Nephron (organoid): ENCODE measurements at regions not wholly inside any gene's neighbourhood (a gene's known extent, or its start where the extent isn't known, plus 50 kb on each side); places are given as distances from the start of the nearest gene placed in this dataset.

Source experiments
- H3K27ac Mint-ChIP-seq, 3 experiments: 2 replicates each; pipeline ENCODE4 v1.8.0; 2020; ENCODE audit warnings: mixed read lengths in 3 of 3, mild to moderate bottlenecking in 2 of 3, moderate library complexity in 1 of 3
- H3K27me3 Mint-ChIP-seq: 2 replicates; pipeline ENCODE4 v1.8.0; 2021; ENCODE audit warnings: low read depth, mild to moderate bottlenecking, moderate library complexity, mixed read lengths
- H3K36me3 Mint-ChIP-seq: 2 replicates; pipeline ENCODE4 v1.8.0; 2020; ENCODE audit warnings: low read depth, mixed read lengths
- H3K4me1 Mint-ChIP-seq: 2 replicates; pipeline ENCODE4 v1.8.0; 2020; ENCODE audit warnings: mixed read lengths
- H3K4me3 Mint-ChIP-seq, 3 experiments: 2 replicates each; pipeline ENCODE4 v1.8.0; 2020; ENCODE audit warnings: mild to moderate bottlenecking in 3 of 3, mixed read lengths in 3 of 3, moderate library complexity in 2 of 3
- H3K9me3 Mint-ChIP-seq: 2 replicates; pipeline ENCODE4 v1.8.0; 2020; ENCODE audit warnings: mixed read lengths
- CTCF ChIP-seq, 3 experiments: fragments of 200-600 bp; sonication (generic); IDR thresholded peaks; one replicate each; pipeline ENCODE4 v1.5.0; 2021; ENCODE audit warnings: antibody characterized with exemption in 3 of 3; ENCODE audit not compliant: unreplicated experiment in 3 of 3

GRCh38 chr18:28576941-28577340 is 400.0 kb upstream of the CDH2 start:
- no peaks in the 10 kb centered on the region for H3K9me3 Mint-ChIP-seq
- no peaks in the 10 kb centered on the region for H3K27me3 Mint-ChIP-seq
- H3K36me3 Mint-ChIP-seq, result no peaks in the 10 kb centered on the region
- peaks cover 22% of the 10 kb centered on the region for H3K4me1 Mint-ChIP-seq
- H3K4me3 Mint-ChIP-seq, result no peak overlapping the region
- TF ChIP-seq CTCF (IDR thresholded peaks at IDR 0.05; ENCODE audit: unreplicated experiment in 3 of 3), result no peak
- H3K27ac Mint-ChIP-seq, result no peak overlapping the region

- H3K9me3 Mint-ChIP-seq, result no peaks in the 10 kb centered on the region
- H3K4me1 Mint-ChIP-seq, result peaks cover 4% of the 10 kb centered on the region
- no peak for TF ChIP-seq CTCF (IDR thresholded peaks at IDR 0.05; ENCODE audit: unreplicated experiment in 3 of 3)
- H3K27ac Mint-ChIP-seq, result no peak overlapping the region
- no peak overlapping the region for H3K4me3 Mint-ChIP-seq
- no peaks in the 10 kb centered on the region for H3K27me3 Mint-ChIP-seq
- no peaks in the 10 kb centered on the region for H3K36me3 Mint-ChIP-seq
These were observed 398.2 kb upstream of the CDH2 start for GRCh38 chr18:28575123-28575522.

- Mint-ChIP-seq H3K9me3 (no peaks in the 10 kb centered on the region), H3K27ac (no peak overlapping the region), H3K36me3 (no peaks in the 10 kb centered on the region), H3K27me3 (no peaks in the 10 kb centered on the region), H3K4me3 (no peak overlapping the region), H3K4me1 (no peaks in the 10 kb centered on the region)
- no peak for TF ChIP-seq CTCF (IDR thresholded peaks at IDR 0.05; ENCODE audit: unreplicated experiment in 3 of 3)
These were observed 397.2 kb upstream of the CDH2 start for GRCh38 chr18:28574175-28574574.

GRCh38 chr18:28571929-28572328 is 395.0 kb upstream of the CDH2 start:
- Mint-ChIP-seq H3K4me3 (no peak overlapping the region), H3K36me3 (no peaks in the 10 kb centered on the region), H3K27ac (no peak overlapping the region), H3K27me3 (no peaks in the 10 kb centered on the region), H3K4me1 (no peaks in the 10 kb centered on the region), H3K9me3 (no peaks in the 10 kb centered on the region)
- no peak for TF ChIP-seq CTCF (IDR thresholded peaks at IDR 0.05; ENCODE audit: unreplicated experiment in 3 of 3)

GRCh38 chr18:28560331-28560730 is 383.4 kb upstream of the CDH2 start:
- no peak overlapping the region for H3K27ac Mint-ChIP-seq
- H3K4me1 Mint-ChIP-seq, result no peaks in the 10 kb centered on the region
- H3K36me3 Mint-ChIP-seq, result no peaks in the 10 kb centered on the region
- H3K4me3 Mint-ChIP-seq, result no peak overlapping the region
- H3K9me3 Mint-ChIP-seq, result peaks cover 9% of the 10 kb centered on the region
- no peak for TF ChIP-seq CTCF (IDR thresholded peaks at IDR 0.05; ENCODE audit: unreplicated experiment in 3 of 3)
- no peaks in the 10 kb centered on the region for H3K27me3 Mint-ChIP-seq

GRCh38 chr18:28559511-28559910 is 382.6 kb upstream of the CDH2 start:
- Mint-ChIP-seq H3K36me3 (no peaks in the 10 kb centered on the region), H3K4me1 (no peaks in the 10 kb centered on the region), H3K4me3 (no peak overlapping the region), H3K9me3 (peaks cover 9% of the 10 kb centered on the region), H3K27ac (no peak overlapping the region), H3K27me3 (no peaks in the 10 kb centered on the region)
- TF ChIP-seq CTCF (IDR thresholded peaks at IDR 0.05; ENCODE audit: unreplicated experiment in 3 of 3), result no peak
